ENCODE measurements at regions not wholly inside any gene's neighbourhood (a gene's known extent, or its start where the extent isn't known, plus 50 kb on each side); places are given as distances from the start of the nearest gene placed in this dataset.

DNA sequence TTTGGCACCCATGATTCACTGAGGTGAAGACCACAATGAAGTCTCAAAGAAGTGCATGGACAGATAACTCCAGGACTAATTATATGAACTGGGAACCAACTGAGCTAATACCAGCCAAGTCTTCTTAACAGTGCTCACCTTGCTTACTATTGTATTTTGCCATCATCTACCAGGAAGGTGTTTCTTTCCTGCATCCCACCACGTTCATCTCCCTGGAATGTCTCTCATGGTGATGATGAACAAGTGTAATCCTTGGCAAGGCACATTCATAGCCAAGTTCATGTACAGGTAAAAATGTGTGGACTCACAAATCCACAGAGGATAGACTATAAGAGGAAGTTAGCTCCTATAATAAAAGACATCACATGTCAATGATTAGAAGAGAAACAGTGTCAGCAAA, 489.1 kb downstream of the SMARCA1 start:
- Mint-ChIP-seq H3K27me3 (no peaks in the 10 kb centered on the region), H3K4me3 (no peak overlapping the region), H3K9me3 (ENCODE audit: insufficient read depth) (no peaks in the 10 kb centered on the region), H3K4me1 (no peaks in the 10 kb centered on the region), H3K27ac (no peak overlapping the region)
- Histone ChIP-seq H4K20me1 (ENCODE audit: control insufficient read depth, insufficient read depth, low read length, poor library complexity, severe bottlenecking) (no peaks in the 10 kb centered on the region), H2AFZ (ENCODE audit: insufficient read depth, low read depth, low read length, poor library complexity, severe bottlenecking) (no peak overlapping the region), H3K4me3 (ENCODE audit: control extremely low read depth in 1 of 5, extremely low read depth in 1 of 5, insufficient read depth in 1 of 5, low read depth in 2 of 5, low read length in 4 of 5) (no peak overlapping the region), H3K36me3 (replicated peaks in 1 of 2; ENCODE audit: control extremely low read depth in 1 of 2, control insufficient read depth in 1 of 2, extremely low read depth in 1 of 2, insufficient read depth in 2 of 2, low read length in 1 of 2) (no peaks in the 10 kb centered on the region), H3K4me1 (ENCODE audit: control insufficient read depth in 2 of 2, insufficient read depth in 2 of 2, low read length in 2 of 2) (no peaks in the 10 kb centered on the region), H3K27ac (ENCODE audit: low read length in 2 of 2) (no peak overlapping the region), H3K79me2 (ENCODE audit: control insufficient read depth, insufficient read depth, low read length) (no peaks in the 10 kb centered on the region), H3K27me3 (replicated peaks in 1 of 4; ENCODE audit: control extremely low read depth in 1 of 4, control insufficient read depth in 3 of 4, insufficient read depth in 4 of 4, low read length in 3 of 4) (no peaks in the 10 kb centered on the region), H3K9ac (ENCODE audit: low read length) (no peak overlapping the region), H3K9me3 (ENCODE audit: control extremely low read depth in 1 of 3, control insufficient read depth in 2 of 3, insufficient read depth in 1 of 3, low read length in 2 of 3) (no peaks in the 10 kb centered on the region), H3K4me2 (replicated peaks; ENCODE audit: low read depth, low read length, poor library complexity, severe bottlenecking) (no peak overlapping the region)
- WGBS (ENCODE audit: insufficient coverage) = no CpG with 5 or more reads among the region's 1 CpG
- ChIA-PET CTCF (no interaction called here), POLR2A (no interaction called here)
- no peak for TF ChIP-seq EZH2 (IDR thresholded peaks at IDR 0.05; ENCODE audit: borderline replicate concordance, insufficient read depth, low read depth, low read length, poor library complexity, severe bottlenecking)
- TF ChIP-seq, protein P1, sequence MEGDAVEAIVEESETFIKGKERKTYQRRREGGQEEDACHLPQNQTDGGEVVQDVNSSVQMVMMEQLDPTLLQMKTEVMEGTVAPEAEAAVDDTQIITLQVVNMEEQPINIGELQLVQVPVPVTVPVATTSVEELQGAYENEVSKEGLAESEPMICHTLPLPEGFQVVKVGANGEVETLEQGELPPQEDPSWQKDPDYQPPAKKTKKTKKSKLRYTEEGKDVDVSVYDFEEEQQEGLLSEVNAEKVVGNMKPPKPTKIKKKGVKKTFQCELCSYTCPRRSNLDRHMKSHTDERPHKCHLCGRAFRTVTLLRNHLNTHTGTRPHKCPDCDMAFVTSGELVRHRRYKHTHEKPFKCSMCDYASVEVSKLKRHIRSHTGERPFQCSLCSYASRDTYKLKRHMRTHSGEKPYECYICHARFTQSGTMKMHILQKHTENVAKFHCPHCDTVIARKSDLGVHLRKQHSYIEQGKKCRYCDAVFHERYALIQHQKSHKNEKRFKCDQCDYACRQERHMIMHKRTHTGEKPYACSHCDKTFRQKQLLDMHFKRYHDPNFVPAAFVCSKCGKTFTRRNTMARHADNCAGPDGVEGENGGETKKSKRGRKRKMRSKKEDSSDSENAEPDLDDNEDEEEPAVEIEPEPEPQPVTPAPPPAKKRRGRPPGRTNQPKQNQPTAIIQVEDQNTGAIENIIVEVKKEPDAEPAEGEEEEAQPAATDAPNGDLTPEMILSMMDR (IDR thresholded peaks at IDR 0.05) = no peak
- DNase-seq = no peak
- no peak for ATAC-seq (ENCODE audit: low read depth)
- intact Hi-C loops (cut with micrococcal nuclease) = no loop called here

GRCh38 chrX:129026202-129026601, 497.1 kb downstream of the SMARCA1 start:
- 100% methylated on average over 1 of the region's 6 CpGs for WGBS (ENCODE audit: insufficient coverage)
- H3K9me3 ChIP-seq (ENCODE audit: control extremely low read depth in 1 of 3, control insufficient read depth in 2 of 3, insufficient read depth in 1 of 3, low read length in 2 of 3) = no peaks in the 10 kb centered on the region
- ChIA-PET POLR2A (no interaction called here), CTCF (no interaction called here)
- no peaks in the 10 kb centered on the region for H3K9me3 Mint-ChIP-seq (ENCODE audit: insufficient read depth)
- no peaks in the 10 kb centered on the region for H3K79me2 ChIP-seq (ENCODE audit: control insufficient read depth, insufficient read depth, low read length)
- H3K36me3 ChIP-seq (replicated peaks in 1 of 2; ENCODE audit: control extremely low read depth in 1 of 2, control insufficient read depth in 1 of 2, extremely low read depth in 1 of 2, insufficient read depth in 2 of 2, low read length in 1 of 2) = no peaks in the 10 kb centered on the region
- no peak overlapping the region for H3K9ac ChIP-seq (ENCODE audit: low read length)
- H4K20me1 ChIP-seq (ENCODE audit: control insufficient read depth, insufficient read depth, low read length, poor library complexity, severe bottlenecking) = no peaks in the 10 kb centered on the region
- no peak for TF ChIP-seq EZH2 (IDR thresholded peaks at IDR 0.05; ENCODE audit: borderline replicate concordance, insufficient read depth, low read depth, low read length, poor library complexity, severe bottlenecking)
- TF ChIP-seq, protein P1 (IDR thresholded peaks at IDR 0.05) = no peak
- no peaks in the 10 kb centered on the region for H3K27me3 ChIP-seq (replicated peaks in 1 of 4; ENCODE audit: control extremely low read depth in 1 of 4, control insufficient read depth in 3 of 4, insufficient read depth in 4 of 4, low read length in 3 of 4)
- no peak overlapping the region for H3K4me3 ChIP-seq (ENCODE audit: control extremely low read depth in 1 of 5, extremely low read depth in 1 of 5, insufficient read depth in 1 of 5, low read depth in 2 of 5, low read length in 4 of 5)
- H3K27ac ChIP-seq (ENCODE audit: low read length in 2 of 2) = no peak overlapping the region
- no peaks in the 10 kb centered on the region for H3K27me3 Mint-ChIP-seq
- no peak for DNase-seq
- no peak overlapping the region for H3K4me3 Mint-ChIP-seq
- intact Hi-C loops (cut with micrococcal nuclease) = no loop called here
- no peak overlapping the region for H3K27ac Mint-ChIP-seq
- no peak for ATAC-seq (ENCODE audit: low read depth)
- no peaks in the 10 kb centered on the region for H3K4me1 Mint-ChIP-seq
- H3K4me1 ChIP-seq (ENCODE audit: control insufficient read depth in 2 of 2, insufficient read depth in 2 of 2, low read length in 2 of 2) = no peaks in the 10 kb centered on the region
- H2AFZ ChIP-seq (ENCODE audit: insufficient read depth, low read depth, low read length, poor library complexity, severe bottlenecking) = no peak overlapping the region
- no peak overlapping the region for H3K4me2 ChIP-seq (replicated peaks; ENCODE audit: low read depth, low read length, poor library complexity, severe bottlenecking)
